Astrocyte of the cerebellum (primary cell): ENCODE measurements at regions not wholly inside any gene's neighbourhood (a gene's known extent, or its start where the extent isn't known, plus 50 kb on each side); places are given as distances from the start of the nearest gene placed in this dataset.
A peak's percentile ranks its signal among the peaks of the same experiment; 100 is the strongest.

Source experiments
- DNase-seq: peaks from one replicate; pipeline ENCODE4 v3.0.0-alpha.2; 2011; ENCODE audit warnings: low read depth
- H3K4me3 ChIP-seq: 2 replicates; pipeline ENCODE4 v1.5.1; 2011; ENCODE audit warnings: mild to moderate bottlenecking, low read depth, low read length, moderate library complexity
- in situ Hi-C: cut with HindIII; loops from 2 replicates; pipeline ENCODE4 v1.10.0; 2017; ENCODE audit warnings: low sequenced_read_pairs
- TF ChIP-seq, protein P1 (sequence below): IDR thresholded peaks from 2 replicates; pipeline ENCODE4 v1.5.1; 2012; ENCODE audit warnings: low read length, low read depth, moderate library complexity, mild to moderate bottlenecking; ENCODE audit errors: missing control alignments

DNA sequence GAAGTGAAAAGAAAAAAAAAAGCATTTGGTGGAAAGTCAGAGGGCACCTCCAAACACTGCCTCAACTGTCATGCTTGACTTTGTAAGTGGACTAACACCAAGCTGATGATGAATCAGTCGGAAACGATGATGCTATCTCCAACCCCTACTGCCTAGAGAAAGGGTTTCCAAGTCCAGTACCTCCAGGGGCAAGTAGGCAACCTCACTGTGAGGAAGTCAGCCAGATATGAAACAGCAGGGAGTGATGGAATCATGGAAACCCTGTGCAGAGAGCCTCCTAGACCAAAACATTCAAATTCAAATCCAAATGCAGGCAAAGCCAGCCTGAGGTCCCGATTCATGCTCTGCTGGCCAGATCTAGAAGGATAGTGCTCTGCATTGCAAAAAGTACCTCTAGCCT is 100.9 kb upstream of the SERP2 start:
- in situ Hi-C loops, result loop anchor here (5.0 kb wide), 1 partner anchor 50 kb away; no protein-coding TSS in a partner anchor
- TF ChIP-seq, protein P1, sequence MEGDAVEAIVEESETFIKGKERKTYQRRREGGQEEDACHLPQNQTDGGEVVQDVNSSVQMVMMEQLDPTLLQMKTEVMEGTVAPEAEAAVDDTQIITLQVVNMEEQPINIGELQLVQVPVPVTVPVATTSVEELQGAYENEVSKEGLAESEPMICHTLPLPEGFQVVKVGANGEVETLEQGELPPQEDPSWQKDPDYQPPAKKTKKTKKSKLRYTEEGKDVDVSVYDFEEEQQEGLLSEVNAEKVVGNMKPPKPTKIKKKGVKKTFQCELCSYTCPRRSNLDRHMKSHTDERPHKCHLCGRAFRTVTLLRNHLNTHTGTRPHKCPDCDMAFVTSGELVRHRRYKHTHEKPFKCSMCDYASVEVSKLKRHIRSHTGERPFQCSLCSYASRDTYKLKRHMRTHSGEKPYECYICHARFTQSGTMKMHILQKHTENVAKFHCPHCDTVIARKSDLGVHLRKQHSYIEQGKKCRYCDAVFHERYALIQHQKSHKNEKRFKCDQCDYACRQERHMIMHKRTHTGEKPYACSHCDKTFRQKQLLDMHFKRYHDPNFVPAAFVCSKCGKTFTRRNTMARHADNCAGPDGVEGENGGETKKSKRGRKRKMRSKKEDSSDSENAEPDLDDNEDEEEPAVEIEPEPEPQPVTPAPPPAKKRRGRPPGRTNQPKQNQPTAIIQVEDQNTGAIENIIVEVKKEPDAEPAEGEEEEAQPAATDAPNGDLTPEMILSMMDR, result no peak
- DNase-seq, result peak; percentile 60
- no peak overlapping the region for H3K4me3 ChIP-seq

DNA sequence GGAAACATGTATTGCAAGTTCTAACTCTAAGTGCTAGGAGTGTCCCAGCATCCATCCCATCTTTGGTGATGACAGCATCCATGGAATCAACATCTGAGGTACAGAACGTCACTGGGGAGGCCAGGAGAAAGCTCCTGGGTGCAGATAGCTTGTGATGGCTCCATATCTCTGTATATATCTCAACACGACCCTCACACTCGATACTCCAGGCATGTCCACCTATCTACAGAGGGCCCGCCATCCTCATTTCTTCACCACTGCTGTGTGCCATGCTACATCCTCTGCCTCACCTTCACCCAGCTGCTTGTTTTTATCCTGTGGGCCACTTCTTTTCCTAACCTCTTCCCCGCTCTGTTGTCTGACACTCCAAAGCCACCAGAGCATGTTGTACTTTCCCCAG is 100.4 kb upstream of the SERP2 start:
- H3K4me3 ChIP-seq, result no peak overlapping the region
- in situ Hi-C loops, result loop anchor here (5.0 kb wide), 1 partner anchor 49 kb away; no protein-coding TSS in a partner anchor
- DNase-seq, result no peak
- TF ChIP-seq, protein P1, result no peak

DNA sequence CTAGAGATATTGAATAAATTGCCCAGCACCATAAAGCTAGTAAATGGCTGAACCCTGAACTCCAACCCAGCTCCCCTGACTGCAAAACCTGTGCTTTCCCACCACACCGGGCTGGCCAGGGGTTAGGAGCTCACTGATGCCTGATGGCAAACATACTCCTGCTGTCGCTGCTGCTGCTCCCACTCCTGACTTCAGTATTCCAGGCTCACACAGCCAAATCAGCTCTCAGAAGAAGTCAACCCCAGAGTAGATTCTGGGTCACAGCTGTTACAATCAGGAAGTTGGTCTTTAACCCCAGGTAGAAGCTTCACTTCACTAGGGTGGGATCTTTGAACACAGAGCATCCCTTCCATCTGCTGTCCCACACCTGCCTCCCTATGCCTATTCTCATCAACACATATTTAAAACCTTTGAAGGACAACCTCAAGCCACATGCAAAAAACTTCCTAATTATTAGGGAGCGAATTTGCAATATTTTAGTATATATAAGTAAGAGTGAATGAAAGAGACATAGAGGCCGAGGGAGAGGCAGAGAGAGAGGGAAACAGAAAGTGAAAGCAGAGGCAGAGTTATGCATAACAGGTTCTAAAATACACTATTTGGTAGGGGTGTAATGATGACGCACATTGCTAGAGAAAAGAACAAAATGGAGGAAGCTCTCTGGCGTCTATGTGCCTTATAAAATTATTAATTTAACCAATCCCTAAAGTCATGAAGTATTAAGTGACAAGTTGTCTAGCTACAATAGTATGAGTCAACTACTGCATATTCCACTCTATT is 99.4 kb upstream of the SERP2 start:
- in situ Hi-C loops, result loop anchor here (5.0 kb wide), 1 partner anchor 48 kb away; no protein-coding TSS in a partner anchor
- no peak for DNase-seq
- H3K4me3 ChIP-seq, result no peak overlapping the region
- TF ChIP-seq, protein P1, result no peak

DNA sequence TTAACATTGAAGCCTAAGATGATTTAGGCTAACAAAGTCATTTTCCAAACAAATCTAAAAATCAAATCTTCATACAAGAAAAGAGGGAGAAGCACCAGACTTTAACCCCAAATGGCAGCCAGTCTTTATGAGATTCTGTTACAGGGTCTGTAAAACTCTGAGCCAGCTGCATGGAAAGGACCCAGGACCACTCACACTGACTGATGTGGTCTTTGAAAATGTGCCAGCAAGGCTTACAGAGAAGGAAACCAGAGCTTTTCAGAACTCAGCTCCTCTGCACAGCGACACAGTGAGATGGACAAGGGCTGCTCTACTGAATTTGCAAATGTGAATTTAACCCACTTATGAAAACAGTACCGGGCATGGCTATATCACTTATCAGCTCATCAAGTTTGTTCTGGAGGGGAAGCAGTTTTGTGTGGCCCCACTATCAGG is 98.8 kb upstream of the SERP2 start:
- no peak overlapping the region for H3K4me3 ChIP-seq
- no peak for DNase-seq
- in situ Hi-C loops, result loop anchor here (5.0 kb wide), 1 partner anchor 48 kb away; no protein-coding TSS in a partner anchor
- TF ChIP-seq, protein P1, result no peak

DNA sequence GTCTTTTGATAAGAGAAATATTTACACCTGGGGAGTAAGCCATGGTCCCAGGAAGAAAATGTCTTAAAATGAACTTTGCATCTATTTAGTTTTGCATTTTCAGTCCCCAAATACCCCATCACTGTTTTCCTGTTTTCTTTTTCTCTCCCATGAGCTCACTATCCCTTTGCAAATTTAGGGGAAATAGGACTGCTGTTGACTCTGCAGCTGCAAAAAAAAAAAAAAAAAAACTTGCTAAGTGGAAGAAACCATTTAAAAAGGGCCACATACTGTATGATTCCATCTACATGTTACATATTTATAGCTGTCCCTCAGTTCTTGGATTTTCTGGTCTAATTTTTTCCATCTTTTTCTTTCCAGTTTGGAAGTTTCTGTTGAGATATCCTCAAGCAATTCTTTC is 98.2 kb upstream of the SERP2 start:
- in situ Hi-C loops, result no loop called here
- TF ChIP-seq, protein P1, result no peak
- no peak overlapping the region for H3K4me3 ChIP-seq
- DNase-seq, result no peak

DNA sequence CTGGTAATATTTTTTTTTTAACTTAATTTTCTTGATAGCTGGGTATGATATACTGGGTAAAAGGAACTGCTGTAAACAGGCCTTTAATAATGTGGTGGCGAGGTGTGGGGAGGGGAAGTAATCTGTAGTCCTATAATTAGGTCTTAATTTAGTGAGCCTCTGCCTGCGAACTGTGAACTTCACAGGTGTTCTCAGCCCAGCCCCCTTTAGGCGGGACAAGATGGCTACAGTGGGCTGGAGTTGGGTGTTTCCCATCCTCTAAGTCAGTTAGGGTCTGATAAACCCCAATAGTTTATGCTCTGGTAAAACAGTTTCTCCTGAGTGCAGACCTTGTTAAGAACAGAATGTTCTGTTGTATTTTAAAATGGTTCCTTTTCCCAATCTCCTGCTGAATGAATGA is 97.6 kb upstream of the SERP2 start:
- H3K4me3 ChIP-seq, result no peak overlapping the region
- DNase-seq, result no peak
- in situ Hi-C loops, result no loop called here
- TF ChIP-seq, protein P1, result no peak
